Fibroblast of skin of left biceps (primary cell): ENCODE measurements at regions not wholly inside any gene's neighbourhood (a gene's known extent, or its start where the extent isn't known, plus 50 kb on each side); places are given as distances from the start of the nearest gene placed in this dataset.
"Not testable (repeated sequence)": the region's sequence is repeated elsewhere in the genome, so short reads cannot be mapped to it uniquely, and the experiment has no call there.

Experiments used
- DNase-seq, 2 experiments: peaks; one replicate each; pipeline ENCODE4 v3.0.0-alpha.2; 2013; ENCODE audit warnings: low read depth in 2 of 2

DNA sequence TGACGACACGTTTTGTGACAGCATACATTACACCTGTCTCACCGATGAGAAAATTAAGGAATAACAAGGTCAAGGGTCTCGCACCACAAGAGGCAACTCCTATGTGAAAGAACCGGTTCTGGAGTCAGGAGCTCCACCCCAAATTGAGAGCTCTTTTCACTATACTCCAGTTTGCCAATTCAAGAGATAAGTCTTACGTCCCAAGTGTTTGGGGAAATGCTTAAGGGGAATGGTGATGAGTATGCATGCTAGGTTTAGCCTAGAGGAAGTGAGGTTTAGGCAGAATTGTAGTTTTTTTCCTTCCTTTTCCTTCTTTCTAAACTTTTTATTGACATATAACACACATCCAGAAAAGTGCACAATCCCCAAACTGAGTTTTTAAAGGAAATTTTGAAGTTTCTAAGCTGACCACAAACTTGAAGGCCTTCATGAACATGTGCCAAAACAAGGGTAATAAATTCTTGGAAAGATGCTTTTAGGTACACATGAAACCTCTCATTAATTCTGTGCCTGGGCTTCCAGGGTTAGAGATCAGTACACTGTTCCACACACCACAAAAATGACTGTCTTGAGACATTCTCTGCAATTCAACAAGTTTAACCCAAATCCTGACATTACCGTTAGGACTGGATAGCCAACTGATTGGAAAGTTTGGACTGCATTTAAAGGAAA is 127.6 kb upstream of the SLC1A3 start:
- DNase-seq: no peak

GRCh38 chr5:36481454-36482120 is 124.8 kb upstream of the SLC1A3 start:
- no peak for DNase-seq

- no peak for DNase-seq
Measured at GRCh38 chr5:36482812-36483211, 123.6 kb upstream of the SLC1A3 start.

DNA sequence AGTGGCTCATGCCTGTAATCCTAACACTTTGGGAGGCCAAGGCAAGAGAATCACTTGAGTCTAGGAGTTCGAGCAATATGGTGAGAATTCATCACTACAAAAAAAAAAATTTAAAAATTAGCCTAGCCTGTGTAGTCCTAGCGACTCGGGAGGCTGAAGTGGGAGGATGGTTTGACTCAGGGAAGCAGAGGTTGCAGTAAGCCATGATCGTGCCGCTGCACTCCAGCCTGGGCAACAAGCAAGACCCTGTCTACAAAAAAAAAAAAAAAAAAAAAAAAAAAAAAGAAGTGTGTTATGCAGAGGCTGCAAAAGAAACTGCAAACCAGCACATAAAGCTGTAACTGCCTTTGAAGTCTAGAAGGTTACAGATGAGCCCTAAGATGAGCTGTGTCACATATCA is 116.9 kb upstream of the SLC1A3 start:
- no peak for DNase-seq

GRCh38 chr5:36491856-36492255 is 114.5 kb upstream of the SLC1A3 start:
- DNase-seq: no peak

DNA sequence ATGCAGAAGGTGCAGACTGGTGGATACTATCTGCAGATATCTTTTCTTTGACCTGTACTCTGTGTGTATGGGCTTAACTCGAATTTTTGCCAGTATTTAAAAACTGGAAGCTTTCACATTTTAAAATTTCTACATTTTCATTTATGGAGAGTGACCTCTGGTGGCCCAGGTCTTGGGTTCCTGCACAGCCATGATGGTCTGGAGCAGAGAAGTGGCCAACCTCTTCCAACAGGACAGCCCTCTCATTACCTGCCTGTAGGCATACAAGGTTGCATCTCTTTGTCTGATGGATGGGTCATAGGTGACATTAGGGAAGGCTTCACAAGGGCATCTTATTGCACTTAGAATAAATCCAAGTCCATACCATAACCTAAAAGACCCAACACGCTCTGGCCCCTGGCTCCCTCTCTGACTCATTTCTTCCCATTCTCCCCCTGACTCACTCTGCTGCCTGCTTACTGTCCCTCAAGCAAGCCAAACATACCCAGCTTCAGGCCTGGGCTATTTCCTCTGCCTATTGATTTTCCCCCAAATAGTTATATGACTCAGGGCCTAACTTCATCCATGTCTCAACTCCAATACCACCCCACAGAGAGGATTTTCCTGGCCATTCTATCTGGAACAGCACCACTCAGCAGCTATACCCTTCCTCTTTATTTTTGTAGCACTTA is 113.3 kb upstream of the SLC1A3 start:
- no peak for DNase-seq

GRCh38 chr5:36494028-36494427 is 112.4 kb upstream of the SLC1A3 start:
- no peak for DNase-seq

GRCh38 chr5:36494841-36495601 is 111.4 kb upstream of the SLC1A3 start:
- DNase-seq: peak; percentile 63 to 68

- no peak for DNase-seq
Measured at GRCh38 chr5:36495611-36496010, 110.8 kb upstream of the SLC1A3 start.

GRCh38 chr5:36496471-36496870 is 109.9 kb upstream of the SLC1A3 start:
- DNase-seq: no peak

GRCh38 chr5:36502608-36503007 is 103.8 kb upstream of the SLC1A3 start:
- DNase-seq: peak; percentile 94 to 95

DNA sequence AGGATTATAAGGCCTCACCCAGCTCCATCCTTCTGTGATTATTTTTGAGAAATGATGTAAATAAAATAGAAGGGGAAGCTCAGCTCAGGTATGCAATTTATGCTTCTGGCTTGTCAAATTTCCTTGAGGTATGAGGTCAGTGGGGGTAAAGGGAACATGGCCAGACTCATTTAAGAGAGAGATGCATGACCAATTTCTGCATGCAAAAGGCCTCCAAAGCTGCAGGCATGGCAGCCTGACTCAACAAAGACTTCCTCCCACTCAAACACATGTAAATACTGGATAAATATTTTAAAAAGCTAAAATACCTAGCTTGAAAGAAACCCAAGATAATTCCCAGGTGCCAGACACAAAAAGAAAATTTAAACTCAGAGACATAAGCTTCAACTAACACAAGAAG is 101.4 kb upstream of the SLC1A3 start:
- DNase-seq: no peak

DNA sequence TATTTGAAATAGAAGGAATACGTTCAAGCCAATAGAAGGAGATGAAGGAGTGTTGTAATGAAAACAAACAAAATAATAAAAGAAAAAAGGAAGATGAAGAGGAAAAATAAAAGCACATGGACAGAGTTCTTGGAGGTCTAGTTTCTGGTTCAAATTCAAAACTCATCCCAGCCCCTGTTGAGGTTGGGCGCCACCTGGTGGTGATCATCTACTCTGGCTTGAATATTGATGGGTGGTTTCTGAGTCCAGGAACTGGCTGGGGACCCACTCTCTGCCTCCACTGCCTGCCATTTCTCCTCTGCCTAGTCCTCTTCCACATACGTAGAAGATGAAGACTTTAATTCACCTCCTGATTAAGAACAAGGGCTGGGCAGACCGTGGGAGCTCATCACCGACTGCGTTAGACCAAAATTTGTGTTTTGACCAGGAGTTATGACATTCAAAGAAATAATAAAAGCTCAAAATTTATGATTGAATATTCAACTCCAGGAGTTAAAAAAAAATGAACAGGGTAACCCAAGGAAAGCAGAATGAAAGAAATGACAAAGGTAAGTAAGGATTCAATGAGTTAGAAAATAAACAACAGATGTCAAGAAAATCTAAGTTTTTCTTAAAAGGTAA is 99.0 kb upstream of the SLC1A3 start:
- DNase-seq: peak in 1 of 2 experiments; percentile 32

DNA sequence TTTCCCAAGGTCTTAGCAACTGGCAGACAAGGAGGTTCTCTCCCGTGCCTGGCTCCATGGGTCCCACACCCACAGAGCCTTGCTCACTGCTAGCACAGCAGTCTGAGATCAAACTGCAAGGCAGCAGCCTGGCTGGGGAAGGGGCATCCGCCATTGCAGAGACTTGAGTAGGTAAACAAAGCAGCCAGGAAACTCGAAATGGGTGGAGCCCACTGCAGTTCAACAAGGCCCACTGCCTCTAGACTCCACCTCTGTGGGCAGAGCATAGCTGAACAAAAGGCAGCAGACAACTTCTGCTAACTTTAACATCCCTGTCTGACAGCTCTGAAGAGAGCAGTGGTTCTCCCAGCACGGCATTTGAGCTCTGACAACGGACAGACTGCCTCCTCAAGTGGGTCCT is 98.1 kb upstream of the SLC1A3 start:
- not testable (repeated sequence) for DNase-seq

GRCh38 chr5:36513647-36514046 is 92.8 kb upstream of the SLC1A3 start:
- DNase-seq: not testable (repeated sequence)

DNA sequence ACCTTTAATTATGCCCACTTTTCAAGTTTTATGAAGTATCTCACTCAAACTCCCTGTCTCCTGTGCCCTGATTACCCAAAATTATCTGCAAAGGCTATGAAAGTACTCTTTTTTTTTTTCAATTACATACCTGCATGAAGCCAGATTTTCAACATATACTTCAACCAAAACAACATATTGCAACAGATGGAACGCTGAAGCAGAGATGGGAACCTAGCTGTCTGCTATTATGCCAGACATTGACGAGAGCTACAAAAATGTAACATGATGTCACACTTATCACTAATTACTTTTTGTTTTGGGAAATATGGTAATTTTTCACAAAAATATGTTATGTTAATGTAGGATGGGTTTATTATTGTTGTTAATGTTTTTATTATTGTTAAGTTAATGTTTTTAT is 86.5 kb upstream of the SLC1A3 start:
- DNase-seq: no peak

GRCh38 chr5:36521219-36521618 is 85.2 kb upstream of the SLC1A3 start:
- no peak for DNase-seq

- DNase-seq: no peak
Measured at GRCh38 chr5:36521838-36522745, 84.3 kb upstream of the SLC1A3 start.

DNA sequence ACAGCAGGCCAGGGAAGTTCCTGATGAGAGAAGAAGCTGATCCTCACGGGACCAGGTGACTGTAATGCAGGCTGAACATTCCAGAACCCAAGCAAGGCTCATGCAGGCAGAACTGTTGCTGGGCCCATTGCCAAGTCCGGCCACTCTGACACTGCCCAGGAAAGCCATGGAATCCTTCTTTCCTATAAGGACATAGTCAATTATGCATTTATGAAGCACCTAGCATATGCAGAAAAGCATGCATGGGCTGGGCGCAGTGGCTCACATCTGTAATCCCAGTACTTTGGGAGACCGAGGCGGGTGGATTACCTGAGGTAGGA is 83.7 kb upstream of the SLC1A3 start:
- no peak for DNase-seq

- DNase-seq: no peak
Measured at GRCh38 chr5:36523450-36523849, 83.0 kb upstream of the SLC1A3 start.

- no peak for DNase-seq
Measured at GRCh38 chr5:36523926-36524325, 82.5 kb upstream of the SLC1A3 start.
